ENCODE measurements at regions not wholly inside any gene's neighbourhood (a gene's known extent, or its start where the extent isn't known, plus 50 kb on each side); places are given as distances from the start of the nearest gene placed in this dataset.
"Not testable (repeated sequence)": the region's sequence is repeated elsewhere in the genome, so short reads cannot be mapped to it uniquely, and the experiment has no call there.

DNA sequence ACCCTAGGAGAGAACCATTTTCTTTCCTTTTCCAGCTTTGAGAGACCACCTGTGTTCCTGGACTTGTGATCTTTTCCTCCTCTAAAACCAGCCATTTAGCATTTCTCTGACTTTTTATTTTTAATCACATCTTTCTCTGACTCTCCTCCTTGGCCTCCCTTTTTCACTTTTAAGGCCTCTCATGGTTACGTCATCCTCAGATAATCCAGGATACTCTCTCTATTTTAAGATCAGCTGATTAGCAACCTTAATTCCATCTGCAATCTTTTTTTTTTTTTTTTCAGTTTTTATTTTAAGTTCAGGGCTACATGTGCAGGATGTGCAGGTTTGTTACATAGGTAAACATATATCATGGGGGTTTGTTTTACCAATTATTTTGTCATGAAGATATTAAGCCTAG, 54.0 kb downstream of the RFPL4B start:
- DNase-seq (ENCODE audit: low read depth) = no peak

DNA sequence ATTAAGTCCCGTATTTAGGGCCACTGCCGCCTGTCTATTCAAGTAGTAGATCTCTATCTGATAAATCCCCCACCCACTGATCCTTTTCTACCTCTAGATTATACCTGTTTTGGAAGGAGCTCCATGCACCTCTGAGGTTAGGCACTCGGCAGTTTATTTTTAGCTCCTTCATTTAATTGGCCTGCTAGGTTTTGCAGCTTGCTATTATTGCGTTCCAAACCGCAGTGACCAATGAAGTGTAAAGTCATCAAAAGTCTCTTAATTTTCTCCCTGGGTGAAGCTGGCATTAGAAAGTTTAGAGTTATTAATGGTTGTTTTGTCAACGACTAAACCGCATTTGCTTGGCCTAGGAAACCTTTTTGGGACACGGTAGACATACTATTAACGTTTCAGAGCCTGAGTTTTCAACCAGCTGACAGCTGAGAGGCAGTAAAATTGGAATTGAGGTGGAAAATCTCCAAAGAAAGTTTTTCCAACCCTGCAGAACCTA, 60.0 kb downstream of the RFPL4B start:
- DNase-seq (ENCODE audit: low read depth) = no peak

DNA sequence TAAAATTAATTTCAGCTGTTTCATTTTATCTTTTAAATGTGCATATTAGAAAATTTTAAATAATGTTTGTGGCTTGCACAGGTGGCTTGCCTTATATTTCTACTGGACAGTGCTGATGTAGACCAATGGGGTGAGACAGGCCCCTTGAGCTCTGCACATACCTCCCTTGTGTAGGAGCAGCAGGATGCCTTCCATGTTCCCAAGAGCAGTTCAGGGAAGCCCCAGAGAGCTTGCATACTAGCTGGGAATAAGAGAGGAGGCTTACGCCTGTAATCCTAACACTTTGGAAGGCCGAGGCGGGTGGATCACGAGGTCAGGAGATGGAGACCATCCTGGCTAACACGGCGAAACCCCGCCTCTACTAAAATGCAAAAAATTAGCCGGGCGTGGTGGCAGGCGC, 61.4 kb downstream of the RFPL4B start:
- DNase-seq (ENCODE audit: low read depth) = no peak

DNA sequence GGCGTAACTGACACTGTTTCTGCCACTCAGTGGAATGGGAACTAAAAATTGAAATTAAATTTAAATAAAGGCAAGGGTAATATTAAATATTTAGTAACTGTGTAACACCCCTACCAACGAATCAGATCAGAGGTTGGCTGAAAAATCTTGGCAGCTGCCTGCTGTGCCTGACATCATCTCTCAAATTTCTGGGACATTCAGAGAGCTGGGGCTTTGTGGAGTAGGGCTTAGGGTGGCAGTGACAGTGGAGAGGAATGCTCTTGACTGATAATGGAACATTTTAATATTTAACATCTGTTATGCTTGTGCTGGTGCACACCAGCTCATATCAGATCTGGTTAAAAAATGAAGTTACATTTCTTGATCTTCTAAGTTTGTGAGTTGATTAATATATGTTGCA, 62.2 kb downstream of the RFPL4B start:
- DNase-seq (ENCODE audit: low read depth) = no peak

DNA sequence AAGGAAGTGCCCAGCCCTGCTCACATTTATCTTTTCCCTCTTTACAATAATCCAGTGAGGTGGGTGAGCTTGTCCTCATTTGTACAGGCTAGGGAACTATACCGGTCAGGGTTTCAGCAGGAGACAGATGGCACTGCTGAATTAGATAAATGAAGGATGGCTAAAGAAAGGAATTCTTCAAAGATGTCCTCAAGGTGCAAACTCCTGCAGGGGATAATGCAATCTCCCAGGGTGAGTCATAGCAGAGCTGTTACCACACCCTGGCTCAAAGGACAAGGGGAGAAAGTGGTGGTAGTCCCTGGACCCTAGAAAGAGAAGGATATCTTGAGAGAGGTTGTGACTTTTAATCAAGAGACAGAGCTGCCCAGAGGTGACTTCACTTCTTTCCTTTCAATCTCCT, 66.7 kb downstream of the RFPL4B start:
- DNase-seq (ENCODE audit: low read depth) = no peak

DNA sequence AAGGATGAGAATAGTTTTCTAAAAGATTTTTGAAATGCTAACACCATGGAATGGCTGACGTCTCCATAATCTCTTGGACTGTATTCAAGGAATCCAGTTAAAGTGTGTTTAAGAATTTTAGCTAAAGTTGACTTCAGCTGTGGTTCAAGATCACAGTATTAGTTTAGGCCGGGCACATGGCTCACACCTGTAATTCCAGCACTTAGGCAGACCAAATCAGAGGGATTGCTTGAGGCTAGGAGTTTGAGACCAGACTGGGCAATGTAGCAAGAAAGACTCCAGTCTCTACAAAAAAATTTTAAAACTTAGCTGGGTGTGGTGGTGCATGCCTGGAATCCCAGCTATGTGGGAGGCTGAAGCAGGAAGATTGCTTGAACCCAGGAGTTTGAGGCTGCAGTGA, 68.2 kb downstream of the RFPL4B start:
- DNase-seq (ENCODE audit: low read depth) = no peak

DNA sequence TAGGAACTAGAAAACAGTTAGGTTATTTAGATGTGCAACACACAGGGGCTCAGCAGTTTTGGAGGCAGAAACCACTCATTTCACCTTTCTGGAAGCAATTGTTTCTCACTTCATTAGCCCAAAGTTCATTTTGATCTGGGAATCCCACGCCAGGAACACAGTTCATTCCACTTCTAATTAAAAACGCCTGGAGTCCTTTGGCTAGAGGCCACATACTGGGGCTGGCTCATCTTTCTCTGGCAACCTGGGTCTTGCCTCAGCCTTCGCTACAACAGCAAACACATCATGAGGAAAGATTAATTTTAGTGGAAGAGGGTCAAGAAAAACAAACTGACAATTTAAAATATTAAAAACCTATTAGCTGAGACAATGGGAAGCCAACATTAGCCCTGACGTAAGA, 69.7 kb downstream of the RFPL4B start:
- DNase-seq (ENCODE audit: low read depth) = no peak

DNA sequence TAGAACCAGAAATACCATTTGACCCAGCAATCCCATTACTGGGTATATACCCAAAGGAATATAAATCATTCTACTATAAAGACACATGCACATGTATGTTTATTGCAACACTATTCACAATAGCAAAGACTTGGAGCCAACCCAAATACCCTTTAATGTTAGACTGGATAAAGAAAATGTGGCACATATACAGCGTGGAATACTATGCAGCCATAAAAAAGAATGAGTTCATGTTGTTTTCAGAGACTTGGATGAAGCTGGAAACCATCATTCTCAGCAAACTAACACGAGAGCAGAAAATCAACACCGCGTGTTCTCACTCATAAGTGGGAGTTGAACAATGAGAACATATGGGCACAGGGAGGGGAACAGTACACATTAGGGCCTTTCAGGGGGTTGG, 79.9 kb downstream of the RFPL4B start:
- not testable (repeated sequence) for DNase-seq (ENCODE audit: low read depth)

DNA sequence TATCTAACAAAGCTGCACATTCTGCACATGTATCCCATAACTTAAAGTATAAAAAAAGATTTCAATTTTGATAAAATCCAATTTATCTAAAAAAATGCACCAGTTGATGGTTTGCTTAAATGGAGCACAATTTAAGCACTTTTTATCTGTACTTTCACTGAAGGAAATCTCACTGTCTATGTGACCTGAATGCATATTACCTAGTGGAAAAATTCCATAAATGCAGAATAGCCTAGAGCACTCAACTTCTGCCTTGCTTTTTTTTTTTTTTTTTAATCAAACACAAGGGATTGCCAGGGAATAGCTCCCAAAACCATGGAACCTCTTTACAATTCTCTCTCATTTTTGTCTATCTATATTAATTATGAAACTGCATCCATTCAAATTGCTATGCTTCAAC, 80.4 kb downstream of the RFPL4B start:
- DNase-seq (ENCODE audit: low read depth) = no peak

DNA sequence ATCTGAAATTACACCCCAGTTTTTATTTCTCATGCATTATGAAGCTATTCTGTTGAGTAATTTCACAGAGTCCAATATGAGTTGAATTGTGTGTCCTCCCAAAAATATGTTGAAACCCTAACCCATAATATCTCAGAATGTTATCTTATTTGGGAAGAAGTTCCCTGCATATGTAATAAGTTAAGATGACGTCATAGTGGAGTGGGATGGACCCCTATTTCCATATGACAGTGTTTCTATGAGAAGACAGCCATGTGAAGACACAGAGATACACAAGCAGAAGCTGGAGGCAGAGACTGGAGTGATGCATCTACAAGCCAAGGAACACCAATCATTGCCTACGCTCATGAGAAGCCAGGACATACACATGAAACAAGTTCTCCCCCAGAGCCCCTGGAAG, 81.3 kb downstream of the RFPL4B start:
- no peak for DNase-seq (ENCODE audit: low read depth)

DNA sequence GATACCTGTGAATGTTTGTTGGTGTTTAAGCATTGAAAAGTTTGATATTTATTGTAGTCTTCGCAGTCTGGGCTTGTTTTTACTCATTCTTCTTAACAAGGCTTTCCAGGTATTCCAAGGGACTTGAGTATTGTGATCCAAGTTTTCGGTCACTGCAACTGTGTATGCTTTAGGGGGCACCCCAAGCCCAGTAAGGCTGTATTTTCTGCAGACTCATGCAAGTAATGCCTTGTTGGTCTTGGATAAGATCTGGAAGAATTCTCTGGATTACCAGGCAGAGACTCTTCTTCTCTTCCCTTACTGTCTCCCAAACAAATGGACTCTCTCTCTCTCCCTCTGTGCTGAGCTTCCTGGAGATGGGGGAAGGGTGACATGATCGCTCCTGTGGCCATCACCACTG, 82.1 kb downstream of the RFPL4B start:
- no peak for DNase-seq (ENCODE audit: low read depth)

DNA sequence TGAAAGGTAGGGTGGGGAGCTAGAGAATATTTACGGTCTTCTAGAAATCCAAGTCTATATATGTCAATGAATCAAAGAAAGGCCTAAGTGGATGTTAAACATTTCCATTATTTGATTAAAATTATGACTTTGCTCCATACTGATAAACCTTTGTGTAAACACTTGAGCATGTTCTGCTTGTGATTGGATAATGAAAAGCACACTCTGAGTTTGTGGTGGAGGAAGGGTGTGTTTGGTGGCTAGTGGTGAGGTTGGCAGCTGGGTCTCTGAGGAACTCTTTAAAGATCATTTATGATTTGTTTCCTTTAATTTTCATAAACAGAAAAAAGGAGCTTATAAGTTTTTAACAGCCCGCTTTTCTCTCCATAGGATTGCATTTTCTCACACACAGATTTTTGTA, 84.7 kb downstream of the RFPL4B start:
- no peak for DNase-seq (ENCODE audit: low read depth)

DNA sequence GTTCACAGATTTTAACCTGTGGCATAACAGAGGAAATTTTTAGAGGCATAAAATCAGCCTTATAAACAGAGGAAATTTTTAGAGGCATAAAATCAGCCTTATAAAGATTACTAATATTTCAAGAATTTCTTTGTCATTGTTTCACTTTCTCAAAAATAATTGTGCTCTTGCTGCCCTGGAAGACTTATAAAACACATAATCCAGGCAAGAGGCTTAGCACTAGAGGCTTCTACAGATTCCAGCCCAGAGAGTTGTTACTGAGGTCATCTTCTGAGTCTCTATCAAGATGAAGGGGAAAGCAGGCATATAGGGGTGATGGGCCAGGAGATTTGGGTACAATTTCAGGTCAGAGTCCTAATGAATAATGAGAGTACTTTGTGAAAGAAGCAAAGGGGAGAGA, 85.7 kb downstream of the RFPL4B start:
- DNase-seq (ENCODE audit: low read depth) = no peak

DNA sequence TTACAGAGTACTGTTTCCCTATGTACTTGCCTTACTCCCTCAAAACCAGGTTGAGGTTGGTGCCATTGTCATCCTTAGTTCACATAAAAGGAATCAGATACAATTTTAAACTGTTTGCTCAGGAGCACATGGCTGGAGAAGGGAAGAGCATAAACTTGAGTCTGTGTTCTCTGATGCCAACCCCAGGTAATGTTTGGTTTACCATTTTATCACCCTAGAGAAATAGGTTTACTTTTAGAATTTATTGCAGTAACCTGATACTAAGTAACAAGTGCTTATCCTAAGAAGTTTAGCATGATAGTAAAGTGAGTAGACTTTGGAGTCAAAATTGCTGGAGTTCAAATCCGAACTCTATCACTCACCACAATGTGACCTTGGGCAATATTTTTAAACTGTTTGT, 86.3 kb downstream of the RFPL4B start:
- no peak for DNase-seq (ENCODE audit: low read depth)

DNA sequence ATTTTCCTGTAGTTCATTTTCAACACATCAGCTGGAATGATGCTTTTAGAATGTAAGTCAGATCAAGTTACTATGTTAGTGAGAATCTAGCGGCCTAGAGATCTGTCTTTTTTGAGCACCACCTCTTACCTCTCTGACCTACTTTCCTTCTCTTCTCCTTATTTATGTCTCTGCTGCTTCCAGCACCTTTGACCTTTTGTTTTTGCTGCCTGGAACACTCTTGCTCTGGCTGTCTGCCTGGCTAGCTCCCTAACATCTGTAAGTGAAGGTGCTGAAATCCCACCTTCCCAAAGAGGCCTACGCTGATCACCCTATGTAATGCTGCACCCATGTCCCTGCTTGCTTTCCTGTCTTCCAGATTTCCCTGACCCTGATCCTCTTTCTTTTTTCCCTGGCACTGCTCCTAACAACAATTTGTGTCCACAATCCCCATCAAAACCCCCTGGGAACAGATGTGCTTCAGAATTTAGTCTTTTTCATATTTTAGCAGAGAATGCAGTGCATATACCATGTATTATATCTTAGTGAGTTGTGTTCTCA, 87.8 kb downstream of the RFPL4B start:
- DNase-seq (ENCODE audit: low read depth) = no peak

DNA sequence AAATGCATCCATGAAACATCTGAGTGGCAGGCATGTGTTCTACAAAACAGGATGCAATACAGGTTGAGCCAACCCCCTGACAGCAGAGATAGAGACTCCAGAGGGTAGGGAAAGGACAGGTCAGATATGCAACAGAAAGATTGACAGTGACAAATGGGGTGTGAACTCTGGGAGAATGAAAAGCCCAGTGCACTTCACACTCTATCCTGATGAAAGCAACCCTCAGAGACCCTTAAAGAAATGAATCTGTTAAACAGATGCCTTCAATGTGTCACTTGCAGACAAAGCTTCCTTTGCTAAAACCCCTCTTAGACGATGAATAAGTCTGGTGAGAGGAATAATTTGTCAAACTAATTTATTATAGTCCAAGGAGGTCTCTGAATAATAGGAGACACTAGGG, 89.9 kb downstream of the RFPL4B start:
- DNase-seq (ENCODE audit: low read depth) = no peak

DNA sequence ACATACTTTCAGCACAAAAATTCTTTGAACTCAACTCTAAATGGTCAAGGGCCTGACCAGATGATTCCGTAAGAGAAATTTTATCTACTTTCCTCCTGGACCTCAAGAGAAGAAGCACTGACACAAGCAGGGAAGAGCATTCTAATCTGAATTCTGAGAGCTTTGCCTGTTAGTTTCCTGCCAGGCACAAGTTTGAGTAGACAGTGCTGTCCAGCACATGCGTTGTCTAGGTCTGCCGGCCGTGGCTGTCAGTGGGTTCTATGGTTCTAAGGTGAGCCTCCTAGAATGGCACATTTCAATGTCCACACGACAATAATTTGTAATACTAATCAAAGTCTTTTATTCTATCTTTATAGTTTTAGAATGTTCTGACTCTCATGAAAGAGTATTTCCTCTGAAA, 91.9 kb downstream of the RFPL4B start:
- no peak for DNase-seq (ENCODE audit: low read depth)

DNA sequence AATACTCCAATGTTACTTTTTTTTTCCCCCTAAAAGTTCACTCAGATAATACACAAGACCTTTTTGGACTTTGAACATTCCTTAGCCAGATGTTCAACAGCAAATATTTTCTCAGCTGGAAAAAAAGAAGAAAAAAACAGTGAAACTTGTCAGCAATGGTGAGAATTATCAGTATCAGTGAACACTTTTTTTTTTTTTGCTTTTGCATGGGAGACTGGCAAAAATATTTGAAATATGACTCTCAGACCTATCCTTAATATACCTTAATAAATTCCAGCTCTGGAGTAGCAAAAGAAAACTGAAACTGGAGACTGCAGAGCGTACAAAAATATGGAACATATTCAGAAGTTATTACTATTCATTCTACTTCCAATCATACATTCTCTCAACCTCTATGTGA, 92.3 kb downstream of the RFPL4B start:
- no peak for DNase-seq (ENCODE audit: low read depth)

DNA sequence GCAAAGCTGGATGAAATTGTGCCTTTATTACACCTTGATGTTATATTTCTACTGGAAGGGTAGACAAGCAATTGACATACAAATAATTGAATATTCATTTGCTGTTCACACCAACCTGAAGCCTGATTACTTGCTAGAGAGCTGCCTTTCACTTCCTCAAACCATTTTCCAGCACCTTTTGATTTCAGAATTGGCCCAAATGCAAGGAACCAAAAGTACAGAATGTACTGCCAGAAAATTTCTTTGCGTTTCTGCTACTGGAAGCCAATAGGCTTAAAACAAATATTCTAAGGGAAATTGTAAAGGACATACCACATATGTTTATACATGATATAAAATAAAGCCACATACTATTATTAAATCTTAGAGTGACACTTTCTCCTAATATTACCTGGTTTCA, 94.5 kb downstream of the RFPL4B start:
- no peak for DNase-seq (ENCODE audit: low read depth)

DNA sequence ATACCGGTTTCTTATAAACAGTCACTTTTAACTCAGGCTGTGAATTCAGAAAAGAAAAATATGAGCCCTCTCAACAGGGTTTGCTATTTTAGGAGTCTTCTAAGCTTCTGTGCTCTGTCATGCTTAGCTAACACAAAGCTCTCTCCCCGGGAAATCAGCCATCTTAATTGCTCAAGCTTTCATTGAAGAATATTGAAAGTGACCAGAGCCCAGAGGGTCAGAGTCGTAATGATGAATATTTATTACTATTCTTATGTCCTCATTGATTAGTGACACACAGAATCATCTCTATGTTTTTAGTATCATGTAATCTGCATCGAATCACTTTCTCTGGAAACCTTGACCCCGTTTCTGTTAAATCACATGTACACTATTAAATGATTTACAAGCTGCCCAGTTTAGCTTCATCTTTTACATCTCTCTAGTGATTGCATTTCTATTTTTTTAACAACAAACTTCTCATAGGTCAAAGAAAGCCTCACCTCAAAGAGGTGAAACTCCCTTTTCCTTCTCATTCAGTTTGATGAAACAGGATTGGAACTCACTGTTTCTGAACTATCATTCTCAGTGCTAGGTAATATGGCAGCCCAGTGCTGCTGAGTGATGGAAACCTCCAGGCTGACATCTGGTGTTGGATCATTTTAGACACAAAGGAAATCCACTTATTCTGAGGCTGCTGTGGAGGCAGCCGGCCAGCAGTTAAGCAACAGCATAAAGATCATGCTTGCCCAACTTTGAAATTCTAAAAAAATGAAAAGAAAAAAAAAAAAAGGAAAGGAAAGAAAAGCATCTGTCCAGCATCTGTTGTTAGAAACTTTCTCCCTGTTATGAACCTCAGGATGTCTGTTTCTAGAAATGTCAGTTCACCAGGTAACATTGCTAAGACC, 96.3 kb downstream of the RFPL4B start:
- no peak for DNase-seq (ENCODE audit: low read depth)

DNA sequence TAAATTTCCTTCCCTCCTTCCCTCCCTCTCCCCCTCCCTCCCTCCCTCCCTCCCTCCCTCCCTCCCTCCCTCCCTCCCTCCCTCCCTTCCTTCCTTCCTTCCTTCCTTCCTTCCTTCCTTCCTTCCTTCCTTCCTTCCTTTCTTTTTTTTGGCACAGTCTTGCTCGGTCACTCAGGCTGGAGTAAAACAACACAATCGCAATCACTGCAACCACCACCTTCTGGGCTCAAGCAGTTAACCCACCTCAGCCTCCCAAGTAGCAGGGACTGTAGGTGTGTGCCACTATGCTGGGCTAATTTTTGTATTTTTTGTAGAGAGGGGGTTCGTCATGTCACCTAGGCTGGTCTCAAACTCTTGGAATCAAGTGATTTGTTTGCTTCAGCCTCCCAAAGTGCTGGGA, 101.7 kb downstream of the RFPL4B start:
- DNase-seq (ENCODE audit: low read depth) = not testable (repeated sequence)

DNA sequence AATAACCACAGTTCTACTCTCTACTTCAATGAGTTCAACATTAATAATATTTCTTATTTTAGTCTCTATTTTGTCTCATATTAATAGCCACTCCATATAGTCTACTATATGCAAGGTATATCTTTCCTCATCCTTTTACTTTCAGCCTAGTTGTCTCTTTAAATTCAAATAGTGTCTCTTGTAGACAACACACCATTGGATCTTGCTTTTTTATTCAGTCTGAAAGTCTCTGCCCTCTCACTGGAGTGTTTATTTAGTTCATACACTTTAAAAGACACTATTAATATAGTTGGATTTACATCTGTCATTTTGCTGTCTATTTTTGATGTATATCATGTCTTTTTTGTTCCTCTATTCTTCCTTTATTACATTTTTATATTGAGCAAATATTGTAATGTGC, 103.5 kb downstream of the RFPL4B start:
- no peak for DNase-seq (ENCODE audit: low read depth)

DNA sequence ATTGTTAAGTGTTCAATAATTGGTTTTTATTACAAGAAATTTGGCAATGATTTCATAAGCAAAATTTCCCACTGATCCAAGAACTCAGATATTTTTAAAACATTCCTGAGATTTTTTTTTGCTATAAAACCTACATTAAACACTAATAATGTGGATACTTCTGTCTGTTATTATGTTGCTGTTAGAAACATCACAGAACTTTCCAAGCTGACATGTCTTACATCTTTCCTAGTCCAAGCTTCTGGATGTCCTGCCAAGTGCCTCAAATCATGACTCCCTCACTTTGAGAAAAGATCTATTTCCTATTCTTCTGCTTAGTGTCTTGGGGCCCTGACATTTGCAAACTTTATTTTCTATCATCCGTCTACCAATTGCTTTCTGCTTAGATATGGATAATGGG, 110.8 kb downstream of the RFPL4B start:
- no peak for DNase-seq (ENCODE audit: low read depth)

DNA sequence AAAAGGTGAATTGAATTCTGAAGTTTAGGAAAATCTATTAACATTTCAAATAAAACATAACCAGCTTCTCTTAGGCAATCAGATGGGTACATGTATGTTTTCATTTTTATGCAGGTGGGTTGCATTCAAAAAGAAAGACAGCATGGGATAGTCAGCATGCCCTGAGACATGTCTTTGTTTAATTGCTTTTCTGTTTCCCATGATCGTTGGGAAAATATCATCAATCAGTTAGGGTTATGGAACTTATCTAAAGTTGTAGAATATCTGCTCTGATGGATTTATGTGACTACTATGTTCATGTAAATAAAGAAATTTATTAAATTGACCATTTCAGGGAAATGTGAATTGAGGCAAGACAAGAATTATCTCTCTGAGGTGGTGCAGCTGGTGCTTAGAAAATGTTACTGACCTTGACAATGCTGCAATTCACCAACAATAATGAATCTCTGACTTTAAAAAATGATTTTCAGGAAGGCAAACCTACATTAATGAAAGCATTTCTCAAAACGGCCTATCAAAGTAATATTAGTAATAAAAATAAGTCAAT, 112.7 kb downstream of the RFPL4B start:
- DNase-seq (ENCODE audit: low read depth) = no peak

Data from T-helper 22 cell (primary cell).